ENCODE measurements at regions not wholly inside any gene's neighbourhood (a gene's known extent, or its start where the extent isn't known, plus 50 kb on each side); places are given as distances from the start of the nearest gene placed in this dataset.

- H3K27me3 ChIP-seq (ENCODE audit: insufficient read depth, low read length) = no peaks in the 10 kb centered on the region
- H3K27ac ChIP-seq (ENCODE audit: low read depth, low read length) = peak overlapping the region; percentile 52
- H3K4me1 ChIP-seq (ENCODE audit: control insufficient read depth, insufficient read depth, low read length, unreplicated experiment) = peaks cover 41% of the 10 kb centered on the region
- H3K36me3 ChIP-seq (ENCODE audit: insufficient read depth, low read length) = no peaks in the 10 kb centered on the region
- peak overlapping the region; percentile 46 for H2AFZ ChIP-seq (ENCODE audit: low read length, unreplicated experiment)
- peak overlapping the region; percentile 24 for H3K4me3 ChIP-seq (ENCODE audit: low read depth, low read length)
- no peaks in the 10 kb centered on the region for H3K79me2 ChIP-seq (ENCODE audit: control insufficient read depth, insufficient read depth, low read length, unreplicated experiment)
Measured at GRCh38 chr2:18299423-18300212, 260.8 kb downstream of the RDH14 start.

DNA sequence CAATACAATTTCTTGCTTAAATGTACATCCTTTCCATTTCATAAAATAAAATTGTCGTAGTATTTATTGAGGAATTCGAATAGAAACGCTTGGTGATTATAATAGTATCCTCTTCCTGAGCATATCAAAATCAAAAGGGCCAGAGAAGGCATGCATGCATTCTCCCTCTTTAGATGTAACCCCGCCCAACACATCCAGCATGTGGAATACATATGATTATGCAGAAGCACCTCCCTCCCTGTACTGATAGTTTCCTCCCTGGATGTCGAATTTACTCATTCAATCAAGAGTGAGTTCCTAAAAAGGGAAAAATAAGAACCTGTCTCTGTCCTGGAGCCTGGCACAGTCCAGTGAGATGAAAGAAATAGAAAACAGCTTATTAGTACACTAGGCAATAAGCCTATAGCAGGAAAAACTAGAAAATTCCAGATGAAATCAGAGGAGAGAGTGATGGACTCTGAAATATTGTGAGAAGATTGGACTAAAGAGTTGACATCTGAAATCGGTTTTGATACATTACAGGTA lies 262.9 kb downstream of the RDH14 start:
- Histone ChIP-seq H3K4me3 (ENCODE audit: low read depth, low read length) (0 out of 2 replicates have a peak overlapping the region, but pooled peaks have one; percentile 26), H2AFZ (ENCODE audit: low read length, unreplicated experiment) (peak overlapping the region; percentile 22), H3K4me1 (ENCODE audit: control insufficient read depth, insufficient read depth, low read length, unreplicated experiment) (peaks cover 41% of the 10 kb centered on the region), H3K27ac (ENCODE audit: low read depth, low read length) (no peak overlapping the region), H3K27me3 (ENCODE audit: insufficient read depth, low read length) (no peaks in the 10 kb centered on the region), H3K36me3 (ENCODE audit: insufficient read depth, low read length) (no peaks in the 10 kb centered on the region), H3K79me2 (ENCODE audit: control insufficient read depth, insufficient read depth, low read length, unreplicated experiment) (no peaks in the 10 kb centered on the region)

- Histone ChIP-seq H3K27ac (ENCODE audit: low read depth, low read length) (no peak overlapping the region), H3K4me3 (ENCODE audit: low read depth, low read length) (no peak overlapping the region), H3K36me3 (ENCODE audit: insufficient read depth, low read length) (no peaks in the 10 kb centered on the region), H3K27me3 (ENCODE audit: insufficient read depth, low read length) (no peaks in the 10 kb centered on the region), H2AFZ (ENCODE audit: low read length, unreplicated experiment) (no peak overlapping the region), H3K79me2 (ENCODE audit: control insufficient read depth, insufficient read depth, low read length, unreplicated experiment) (no peaks in the 10 kb centered on the region), H3K4me1 (ENCODE audit: control insufficient read depth, insufficient read depth, low read length, unreplicated experiment) (no peaks in the 10 kb centered on the region)
Measured at GRCh38 chr2:18290386-18290785, 270.1 kb downstream of the RDH14 start.

GRCh38 chr2:18286897-18287296 lies 273.6 kb downstream of the RDH14 start:
- H3K27ac ChIP-seq (ENCODE audit: low read depth, low read length) = no peak overlapping the region
- no peaks in the 10 kb centered on the region for H3K4me1 ChIP-seq (ENCODE audit: control insufficient read depth, insufficient read depth, low read length, unreplicated experiment)
- no peaks in the 10 kb centered on the region for H3K27me3 ChIP-seq (ENCODE audit: insufficient read depth, low read length)
- no peak overlapping the region for H2AFZ ChIP-seq (ENCODE audit: low read length, unreplicated experiment)
- no peak overlapping the region for H3K4me3 ChIP-seq (ENCODE audit: low read depth, low read length)
- H3K36me3 ChIP-seq (ENCODE audit: insufficient read depth, low read length) = no peaks in the 10 kb centered on the region
- H3K79me2 ChIP-seq (ENCODE audit: control insufficient read depth, insufficient read depth, low read length, unreplicated experiment) = no peaks in the 10 kb centered on the region

GRCh38 chr2:18284331-18284730 lies 276.1 kb downstream of the RDH14 start:
- no peaks in the 10 kb centered on the region for H3K4me1 ChIP-seq (ENCODE audit: control insufficient read depth, insufficient read depth, low read length, unreplicated experiment)
- H3K36me3 ChIP-seq (ENCODE audit: insufficient read depth, low read length) = no peaks in the 10 kb centered on the region
- H2AFZ ChIP-seq (ENCODE audit: low read length, unreplicated experiment) = no peak overlapping the region
- H3K27me3 ChIP-seq (ENCODE audit: insufficient read depth, low read length) = no peaks in the 10 kb centered on the region
- no peaks in the 10 kb centered on the region for H3K79me2 ChIP-seq (ENCODE audit: control insufficient read depth, insufficient read depth, low read length, unreplicated experiment)
- H3K27ac ChIP-seq (ENCODE audit: low read depth, low read length) = no peak overlapping the region
- no peak overlapping the region for H3K4me3 ChIP-seq (ENCODE audit: low read depth, low read length)

DNA sequence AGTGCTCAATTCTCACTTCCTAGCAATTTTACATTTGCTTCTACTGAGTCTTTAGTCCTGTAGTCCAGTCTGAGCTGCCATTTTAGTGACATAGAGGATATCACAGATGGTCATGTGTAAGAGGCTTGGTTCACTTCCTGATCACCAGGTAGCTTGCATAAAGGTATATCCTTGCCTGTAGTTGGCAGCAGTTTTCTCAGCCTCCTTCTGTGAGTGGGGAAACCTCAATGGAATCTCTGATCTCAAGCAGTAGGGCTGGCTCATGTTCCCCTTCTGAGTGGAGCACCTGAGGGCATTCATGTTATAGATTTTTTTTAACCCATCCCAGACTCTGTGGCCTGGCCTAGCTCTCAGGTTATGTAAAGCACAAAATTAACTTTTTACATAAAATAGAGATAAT lies 278.4 kb downstream of the RDH14 start:
- H3K27me3 ChIP-seq (ENCODE audit: insufficient read depth, low read length) = no peaks in the 10 kb centered on the region
- H3K4me1 ChIP-seq (ENCODE audit: control insufficient read depth, insufficient read depth, low read length, unreplicated experiment) = no peaks in the 10 kb centered on the region
- H3K27ac ChIP-seq (ENCODE audit: low read depth, low read length) = no peak overlapping the region
- H3K79me2 ChIP-seq (ENCODE audit: control insufficient read depth, insufficient read depth, low read length, unreplicated experiment) = no peaks in the 10 kb centered on the region
- no peak overlapping the region for H3K4me3 ChIP-seq (ENCODE audit: low read depth, low read length)
- no peak overlapping the region for H2AFZ ChIP-seq (ENCODE audit: low read length, unreplicated experiment)
- H3K36me3 ChIP-seq (ENCODE audit: insufficient read depth, low read length) = no peaks in the 10 kb centered on the region

GRCh38 chr2:18276583-18277075 lies 283.8 kb downstream of the RDH14 start:
- H3K79me2 ChIP-seq (ENCODE audit: control insufficient read depth, insufficient read depth, low read length, unreplicated experiment) = no peaks in the 10 kb centered on the region

GRCh38 chr2:18273205-18273604 lies 287.2 kb downstream of the RDH14 start:
- H3K4me3 ChIP-seq (ENCODE audit: low read depth, low read length) = no peak overlapping the region
- H3K36me3 ChIP-seq (ENCODE audit: insufficient read depth, low read length) = no peaks in the 10 kb centered on the region
- no peaks in the 10 kb centered on the region for H3K27me3 ChIP-seq (ENCODE audit: insufficient read depth, low read length)
- no peaks in the 10 kb centered on the region for H3K79me2 ChIP-seq (ENCODE audit: control insufficient read depth, insufficient read depth, low read length, unreplicated experiment)
- no peak overlapping the region for H2AFZ ChIP-seq (ENCODE audit: low read length, unreplicated experiment)
- H3K27ac ChIP-seq (ENCODE audit: low read depth, low read length) = no peak overlapping the region
- peaks cover 5% of the 10 kb centered on the region for H3K4me1 ChIP-seq (ENCODE audit: control insufficient read depth, insufficient read depth, low read length, unreplicated experiment)

More at GRCh38 chr2:18276583-18277075, 283.8 kb downstream of the RDH14 start:
- Histone ChIP-seq H3K4me3 (ENCODE audit: low read depth, low read length) (no peak overlapping the region), H3K36me3 (ENCODE audit: insufficient read depth, low read length) (no peaks in the 10 kb centered on the region), H3K27ac (ENCODE audit: low read depth, low read length) (no peak overlapping the region), H3K27me3 (ENCODE audit: insufficient read depth, low read length) (no peaks in the 10 kb centered on the region), H2AFZ (ENCODE audit: low read length, unreplicated experiment) (no peak overlapping the region), H3K4me1 (ENCODE audit: control insufficient read depth, insufficient read depth, low read length, unreplicated experiment) (no peaks in the 10 kb centered on the region)

DNA sequence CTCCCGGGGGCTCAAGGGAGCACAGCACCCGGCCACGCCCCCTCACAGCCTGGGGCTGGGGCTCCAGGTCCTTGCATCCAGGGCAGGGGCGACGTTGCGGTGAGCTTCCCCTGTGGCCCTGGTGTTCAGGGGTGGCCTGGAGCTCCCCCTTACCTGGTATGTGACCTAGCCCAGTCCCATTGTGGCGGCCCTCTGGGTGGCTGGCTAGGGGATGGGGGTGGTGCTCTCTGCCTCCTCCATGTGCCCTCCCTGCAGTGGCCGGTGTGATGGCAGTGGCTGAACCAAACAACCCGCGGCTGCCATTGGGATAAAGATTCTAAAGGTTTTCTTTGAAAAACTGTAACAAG lies 288.3 kb downstream of the RDH14 start:
- Histone ChIP-seq H3K36me3 (ENCODE audit: insufficient read depth, low read length) (no peaks in the 10 kb centered on the region), H3K79me2 (ENCODE audit: control insufficient read depth, insufficient read depth, low read length, unreplicated experiment) (no peaks in the 10 kb centered on the region), H3K27me3 (ENCODE audit: insufficient read depth, low read length) (no peaks in the 10 kb centered on the region), H3K27ac (ENCODE audit: low read depth, low read length) (no peak overlapping the region), H3K4me1 (ENCODE audit: control insufficient read depth, insufficient read depth, low read length, unreplicated experiment) (peaks cover 7% of the 10 kb centered on the region), H3K4me3 (ENCODE audit: low read depth, low read length) (no peak overlapping the region), H2AFZ (ENCODE audit: low read length, unreplicated experiment) (no peak overlapping the region)

DNA sequence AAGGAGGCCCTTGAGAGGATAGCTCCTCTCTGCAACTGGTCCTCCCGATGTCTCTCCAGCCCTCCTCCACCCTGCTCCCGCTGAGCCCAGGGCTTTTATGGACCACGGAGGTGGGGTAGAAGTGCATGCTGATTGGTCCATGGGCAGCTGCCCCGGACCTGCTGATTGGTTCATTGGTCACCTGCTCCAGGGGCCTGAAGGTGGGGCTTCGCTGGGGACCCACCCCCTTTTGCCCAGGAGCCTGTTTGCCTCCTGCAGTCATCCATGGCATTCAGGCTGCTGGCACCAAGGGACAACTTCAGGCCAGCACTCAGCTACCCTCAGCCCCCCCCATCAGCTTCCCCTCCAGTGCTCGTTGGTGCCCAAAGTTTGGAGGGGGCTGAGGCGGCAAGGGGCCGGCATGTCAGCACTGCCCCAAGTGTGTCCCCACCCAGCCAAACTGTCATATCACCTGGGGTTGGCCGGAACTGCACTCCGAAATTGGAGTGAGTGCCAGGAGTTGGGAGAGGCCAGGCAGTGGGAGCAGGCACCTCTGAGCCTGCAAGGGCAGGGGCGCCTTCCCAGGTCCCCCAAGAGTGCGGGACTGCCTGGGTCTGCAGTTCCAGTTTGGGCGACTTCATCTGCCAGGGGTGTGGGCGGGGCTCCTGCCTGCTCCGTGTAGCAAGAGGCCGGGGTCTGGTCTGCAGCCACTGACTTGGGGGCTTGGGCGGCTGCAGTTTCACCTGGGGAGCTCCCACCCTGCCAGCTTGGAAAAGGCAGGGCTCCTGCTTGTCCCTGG lies 288.9 kb downstream of the RDH14 start:
- H2AFZ ChIP-seq (ENCODE audit: low read length, unreplicated experiment) = no peak overlapping the region
- H3K36me3 ChIP-seq (ENCODE audit: insufficient read depth, low read length) = no peaks in the 10 kb centered on the region
- no peaks in the 10 kb centered on the region for H3K79me2 ChIP-seq (ENCODE audit: control insufficient read depth, insufficient read depth, low read length, unreplicated experiment)
- H3K27ac ChIP-seq (ENCODE audit: low read depth, low read length) = no peak overlapping the region
- no peak overlapping the region for H3K4me3 ChIP-seq (ENCODE audit: low read depth, low read length)
- H3K27me3 ChIP-seq (ENCODE audit: insufficient read depth, low read length) = no peaks in the 10 kb centered on the region
- H3K4me1 ChIP-seq (ENCODE audit: control insufficient read depth, insufficient read depth, low read length, unreplicated experiment) = peaks cover 7% of the 10 kb centered on the region
